Naive thymus-derived CD8-positive, alpha-beta T cell (primary cell): ENCODE measurements at regions not wholly inside any gene's neighbourhood (a gene's known extent, or its start where the extent isn't known, plus 50 kb on each side); places are given as distances from the start of the nearest gene placed in this dataset.
"Not testable (repeated sequence)": the region's sequence is repeated elsewhere in the genome, so short reads cannot be mapped to it uniquely, and the experiment has no call there.

ENCODE experiments used
- ATAC-seq, 2 donors: fragments of 150-1000 bp; cut with Tn5 transposase in 1 of 2; sonication (Bioruptor Pico), chemical (Tn5 transposase) in 1 of 2; 1 replicate in 1 of 2; 2 replicates in 1 of 2; pipeline ENCODE4 v1.10.0; 2021; ENCODE audit warnings: mild to moderate bottlenecking in 2 of 2, moderate library complexity in 2 of 2
- POLR2A ChIA-PET: fragments of 350-600 bp; sonication (Branson Sonifier 250); formaldehyde crosslinking; loops from one replicate; lab custom pipeline; 2021; ENCODE audit warnings: antibody characterized with exemption; lab: Charles Lee
- DNase-seq, 10 donors: peaks; one replicate each; pipeline versions ENCODE4 v3.0.0 to v3.0.0-alpha.2; 2020 to 2022
- H3K27ac Mint-ChIP-seq, 10 donors: one replicate each; pipeline ENCODE4 v1.8.0; 2020 to 2022; ENCODE audit warnings: mild to moderate bottlenecking in 10 of 10, mixed read lengths in 10 of 10, moderate library complexity in 4 of 10, inconsistent platforms in 1 of 10
- H3K27me3 Mint-ChIP-seq, 5 donors: one replicate each; pipeline ENCODE4 v1.8.0; 2021 to 2022; ENCODE audit warnings: mixed read lengths in 5 of 5
- H3K36me3 Mint-ChIP-seq, 3 donors: one replicate each; pipeline ENCODE4 v1.8.0; 2020 to 2022; ENCODE audit warnings: mixed read lengths in 3 of 3, mild to moderate bottlenecking in 2 of 3, inconsistent platforms in 1 of 3
- H3K4me1 Mint-ChIP-seq, 4 donors: one replicate each; pipeline ENCODE4 v1.8.0; 2021 to 2022; ENCODE audit warnings: mixed read lengths in 4 of 4
- H3K4me3 Mint-ChIP-seq, 10 donors: one replicate each; pipeline ENCODE4 v1.8.0; 2020 to 2022; ENCODE audit warnings: mild to moderate bottlenecking in 10 of 10, mixed read lengths in 10 of 10, moderate library complexity in 6 of 10, inconsistent platforms in 1 of 10
- H3K9me3 Mint-ChIP-seq, 9 donors: one replicate each; pipeline ENCODE4 v1.8.0; 2020 to 2022; ENCODE audit warnings: mixed read lengths in 9 of 9, mild to moderate bottlenecking in 3 of 9, inconsistent platforms in 1 of 9, moderate library complexity in 1 of 9

DNA sequence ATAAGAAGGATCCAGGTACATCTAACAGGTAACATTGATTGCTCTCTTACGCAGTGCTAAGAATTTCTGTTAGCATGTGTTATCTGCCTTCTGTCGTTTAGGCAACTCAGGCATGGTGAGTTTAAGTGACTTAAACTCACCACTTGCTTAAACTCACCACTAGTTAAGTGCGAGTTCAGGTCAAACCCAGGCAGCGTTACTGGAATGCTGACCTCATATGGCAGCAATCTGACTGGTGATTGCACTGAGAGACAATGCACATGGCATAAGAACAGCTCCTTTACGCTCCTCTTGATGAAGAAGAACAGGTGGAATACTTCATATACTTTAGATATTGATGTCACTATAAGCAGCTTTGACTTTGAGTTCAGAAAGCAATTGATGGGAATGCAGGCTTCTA lies 954.1 kb downstream of the SOCS6 start:
- Mint-ChIP-seq H3K36me3 (no peaks in the 10 kb centered on the region), H3K4me1 (no peaks in the 10 kb centered on the region), H3K9me3 (no peaks in the 10 kb centered on the region), H3K27me3 (peaks cover 0 to 5% (median 0%) of the 10 kb centered on the region in 5 donors), H3K27ac (no peak overlapping the region), H3K4me3 (no peak overlapping the region)
- ATAC-seq (no peak), DNase-seq (no peak)
- POLR2A ChIA-PET = no interaction called here

DNA sequence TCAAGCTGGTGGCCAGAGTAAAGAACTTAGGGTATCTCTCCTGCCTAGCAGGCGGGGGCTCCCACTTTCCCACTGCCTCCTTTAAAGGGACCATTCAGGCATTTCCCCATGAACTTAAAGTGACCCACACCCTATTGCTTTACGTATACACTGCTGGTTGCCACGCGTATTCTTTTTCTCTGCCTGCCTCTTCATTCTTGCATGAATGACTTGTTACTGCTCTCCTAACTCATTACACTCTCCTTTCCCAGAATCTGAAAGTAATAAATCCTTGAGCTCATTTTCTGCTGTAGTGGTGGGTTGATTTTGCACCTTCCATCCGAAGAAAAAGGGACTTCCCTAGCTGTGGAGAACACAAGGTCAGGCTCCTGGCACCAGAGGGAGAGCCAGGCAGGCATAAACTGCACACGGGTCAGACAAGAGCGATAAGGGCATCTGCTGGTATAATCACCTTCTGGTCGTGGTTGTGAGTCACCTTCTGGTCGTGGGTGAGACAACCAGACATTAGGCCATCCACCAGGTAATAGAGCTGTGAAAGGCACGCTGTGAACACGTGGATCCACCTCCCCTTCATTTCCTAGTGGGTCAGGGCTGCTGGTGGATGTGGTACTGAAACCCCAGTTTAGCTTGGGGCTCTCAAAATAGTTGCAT lies 950.3 kb downstream of the SOCS6 start:
- DNase-seq (no peak), ATAC-seq (no peak)
- no peaks in the 10 kb centered on the region for H3K4me1 Mint-ChIP-seq
- H3K27me3 Mint-ChIP-seq = peaks cover 0 to 5% (median 0%) of the 10 kb centered on the region in 5 donors
- H3K4me3 Mint-ChIP-seq = no peak overlapping the region
- H3K36me3 Mint-ChIP-seq = no peaks in the 10 kb centered on the region
- H3K9me3 Mint-ChIP-seq = no peaks in the 10 kb centered on the region
- POLR2A ChIA-PET = no interaction called here
- no peak overlapping the region for H3K27ac Mint-ChIP-seq

DNA sequence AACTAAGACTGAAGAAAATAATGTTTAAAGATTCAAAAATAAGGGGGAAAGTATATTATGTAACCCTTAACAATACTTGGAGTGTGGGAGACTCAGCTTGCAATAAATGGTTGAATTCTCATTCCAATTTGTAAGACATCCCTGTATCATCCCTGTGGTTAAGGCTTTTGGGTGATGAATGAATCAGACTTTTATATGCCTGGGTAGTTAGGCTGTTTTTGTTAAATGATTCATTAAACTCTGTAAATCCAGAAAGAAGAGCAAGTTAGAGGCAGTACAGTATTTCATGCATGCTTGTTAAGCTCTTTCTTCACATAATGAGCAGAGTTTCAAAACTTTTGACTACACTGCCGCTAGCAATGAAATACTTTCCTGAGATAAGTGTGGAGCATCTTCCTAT lies 948.8 kb downstream of the SOCS6 start:
- H3K4me3 Mint-ChIP-seq = no peak overlapping the region
- peaks cover 0 to 5% (median 0%) of the 10 kb centered on the region in 5 donors for H3K27me3 Mint-ChIP-seq
- no peak for DNase-seq
- no peak overlapping the region for H3K27ac Mint-ChIP-seq
- no peaks in the 10 kb centered on the region for H3K9me3 Mint-ChIP-seq
- ATAC-seq = no peak
- POLR2A ChIA-PET = no interaction called here
- no peaks in the 10 kb centered on the region for H3K36me3 Mint-ChIP-seq
- H3K4me1 Mint-ChIP-seq = no peaks in the 10 kb centered on the region

DNA sequence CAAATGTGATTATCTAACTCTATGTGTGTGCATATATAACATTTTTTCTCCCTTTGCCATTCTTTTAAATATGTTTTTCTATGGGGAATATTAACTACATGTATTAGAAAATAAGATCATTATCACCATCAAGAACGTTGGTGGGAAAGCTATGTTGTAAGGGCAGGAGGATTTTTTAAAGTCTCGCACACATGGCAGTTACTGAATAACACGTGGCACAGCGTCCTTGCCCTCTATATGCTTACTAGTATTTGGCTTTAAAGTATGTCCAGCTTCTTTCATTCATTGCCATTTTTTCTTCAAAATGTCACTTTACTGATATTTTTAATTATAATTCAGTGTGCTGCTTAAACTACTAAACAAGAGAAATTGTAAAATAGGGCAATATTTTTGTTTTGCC lies 944.3 kb downstream of the SOCS6 start:
- DNase-seq (no peak), ATAC-seq (no peak)
- Mint-ChIP-seq H3K4me1 (no peaks in the 10 kb centered on the region), H3K9me3 (peaks cover 0 to 2% (median 0%) of the 10 kb centered on the region in 9 donors), H3K36me3 (no peaks in the 10 kb centered on the region), H3K27me3 (peaks cover 0 to 2% (median 0%) of the 10 kb centered on the region in 5 donors), H3K4me3 (no peak overlapping the region), H3K27ac (no peak overlapping the region)
- POLR2A ChIA-PET = no interaction called here

DNA sequence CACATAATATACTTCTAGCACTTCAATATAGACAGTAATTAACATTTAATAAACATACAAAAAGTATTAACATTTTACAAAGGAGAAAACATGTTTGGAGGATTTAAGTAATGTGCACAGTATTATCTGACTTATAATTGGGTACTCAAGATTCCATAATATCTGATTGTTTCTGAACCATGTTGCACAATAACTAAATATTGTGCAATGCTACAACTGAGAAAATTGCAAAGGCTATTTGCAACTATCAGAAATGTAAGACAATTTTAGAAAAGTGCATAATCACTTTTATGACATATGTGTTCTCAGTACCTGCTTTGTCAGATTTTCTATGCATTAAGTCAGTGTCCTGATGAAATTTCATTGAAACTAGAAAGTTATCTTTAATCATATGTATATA lies 934.6 kb downstream of the SOCS6 start:
- DNase-seq (no peak), ATAC-seq (no peak)
- POLR2A ChIA-PET = no interaction called here
- H3K9me3 Mint-ChIP-seq = peaks cover 0 to 2% (median 0%) of the 10 kb centered on the region in 9 donors
- no peaks in the 10 kb centered on the region for H3K4me1 Mint-ChIP-seq
- H3K27ac Mint-ChIP-seq = no peak overlapping the region
- no peak overlapping the region for H3K4me3 Mint-ChIP-seq
- H3K27me3 Mint-ChIP-seq = peaks cover 0 to 4% (median 0%) of the 10 kb centered on the region in 5 donors
- H3K36me3 Mint-ChIP-seq = no peaks in the 10 kb centered on the region

- no peak for DNase-seq
- no peaks in the 10 kb centered on the region for H3K36me3 Mint-ChIP-seq
- no peak overlapping the region for H3K4me3 Mint-ChIP-seq
- POLR2A ChIA-PET = no interaction called here
- H3K27me3 Mint-ChIP-seq = peaks cover 0 to 4% (median 0%) of the 10 kb centered on the region in 5 donors
- peaks cover 0 to 2% (median 0%) of the 10 kb centered on the region in 9 donors for H3K9me3 Mint-ChIP-seq
- H3K4me1 Mint-ChIP-seq = no peaks in the 10 kb centered on the region
- ATAC-seq = no peak
- H3K27ac Mint-ChIP-seq = no peak overlapping the region
Observed at GRCh38 chr18:71221405-71221804, 932.6 kb downstream of the SOCS6 start.

DNA sequence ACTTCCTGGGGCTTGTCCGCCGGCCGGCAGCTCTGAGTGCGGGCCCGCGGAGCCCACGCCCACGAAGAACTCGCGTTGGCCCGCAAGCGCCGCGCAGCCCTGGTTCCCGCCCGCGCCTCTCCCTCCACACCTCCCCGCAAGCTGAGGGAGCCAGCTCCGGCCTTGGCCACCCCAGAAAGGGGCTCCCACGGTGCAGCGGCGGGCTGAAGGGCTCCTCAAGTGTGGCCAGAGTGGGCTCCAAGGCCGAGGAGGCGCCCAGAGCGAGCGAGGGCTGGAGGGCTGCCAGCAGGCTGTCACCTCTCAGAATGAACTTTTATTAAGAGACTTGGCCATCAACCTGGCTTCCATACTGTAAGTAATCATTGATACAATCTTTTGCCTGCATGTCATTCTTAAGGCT lies 923.9 kb downstream of the SOCS6 start:
- peaks cover 0 to 12% (median 0%) of the 10 kb centered on the region in 9 donors for H3K9me3 Mint-ChIP-seq

DNA sequence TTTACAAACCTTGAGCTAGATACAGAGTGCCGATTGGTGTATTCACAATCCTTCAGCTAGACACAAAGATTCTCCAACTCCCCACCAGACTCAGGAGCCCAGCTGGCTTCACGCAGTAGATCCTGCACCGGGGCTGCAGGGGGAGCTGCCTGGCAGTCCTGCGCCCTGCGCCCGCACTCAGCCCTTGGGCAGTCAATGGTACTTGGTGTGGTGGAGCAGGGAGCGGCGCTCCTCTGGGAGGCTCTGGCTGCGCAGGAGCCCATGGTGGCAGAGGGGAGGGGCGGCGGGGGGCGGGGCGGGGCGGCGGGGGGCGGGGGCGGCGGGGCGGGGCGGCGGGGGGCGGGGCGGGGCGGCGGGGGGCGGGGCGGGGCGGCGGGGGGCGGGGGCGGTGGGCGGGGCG lies 923.4 kb downstream of the SOCS6 start:
- POLR2A ChIA-PET = no interaction called here
- Mint-ChIP-seq H3K36me3 (no peaks in the 10 kb centered on the region), H3K9me3 (peaks cover 0 to 12% (median 0%) of the 10 kb centered on the region in 9 donors), H3K27me3 (peaks cover 0 to 1% (median 0%) of the 10 kb centered on the region in 5 donors), H3K27ac (no peak overlapping the region), H3K4me1 (no peaks in the 10 kb centered on the region), H3K4me3 (no peak overlapping the region)
- ATAC-seq (no peak), DNase-seq (no peak)

More for the DNA sequence above, 923.9 kb downstream of the SOCS6 start:
- H3K36me3 Mint-ChIP-seq, H3K4me3 Mint-ChIP-seq, POLR2A ChIA-PET, H3K4me1 Mint-ChIP-seq, H3K27me3 Mint-ChIP-seq, H3K27ac Mint-ChIP-seq, ATAC-seq, DNase-seq: not testable (repeated sequence)

DNA sequence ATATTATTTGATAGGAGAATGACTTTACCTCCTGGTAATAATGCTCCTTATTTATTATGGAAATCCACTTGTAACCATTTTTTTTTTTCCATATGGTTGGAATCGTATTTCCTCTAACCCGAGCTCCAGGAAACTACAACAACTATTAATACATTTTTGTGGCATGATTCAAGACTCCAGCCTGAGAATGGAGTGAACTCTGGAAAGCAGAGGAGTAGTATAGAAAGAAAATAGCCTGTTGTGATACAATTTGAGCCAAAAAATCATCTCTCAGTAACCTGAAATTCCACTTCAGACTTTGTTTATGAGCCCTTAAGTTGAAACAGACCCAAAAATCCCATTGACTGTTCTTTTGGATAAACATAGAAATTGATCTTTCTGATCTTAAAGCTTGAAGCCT lies 921.1 kb downstream of the SOCS6 start:
- Mint-ChIP-seq H3K4me3 (no peak overlapping the region), H3K27me3 (peaks cover 0 to 1% (median 0%) of the 10 kb centered on the region in 5 donors), H3K27ac (no peak overlapping the region), H3K9me3 (peaks cover 0 to 12% (median 0%) of the 10 kb centered on the region in 9 donors), H3K36me3 (no peaks in the 10 kb centered on the region), H3K4me1 (no peaks in the 10 kb centered on the region)
- POLR2A ChIA-PET = no interaction called here
- ATAC-seq (no peak), DNase-seq (no peak)

GRCh38 chr18:71194438-71194837 lies 905.6 kb downstream of the SOCS6 start:
- peaks cover 0 to 6% (median 0%) of the 10 kb centered on the region in 5 donors for H3K27me3 Mint-ChIP-seq
- no peaks in the 10 kb centered on the region for H3K36me3 Mint-ChIP-seq
- H3K4me3 Mint-ChIP-seq = no peak overlapping the region
- DNase-seq = no peak
- ATAC-seq = no peak
- no peaks in the 10 kb centered on the region for H3K4me1 Mint-ChIP-seq
- H3K27ac Mint-ChIP-seq = no peak overlapping the region
- H3K9me3 Mint-ChIP-seq = no peaks in the 10 kb centered on the region
- POLR2A ChIA-PET = no interaction called here

- Mint-ChIP-seq H3K27ac (no peak overlapping the region), H3K36me3 (no peaks in the 10 kb centered on the region), H3K27me3 (peaks cover 0 to 6% (median 0%) of the 10 kb centered on the region in 5 donors), H3K9me3 (no peaks in the 10 kb centered on the region), H3K4me3 (no peak overlapping the region), H3K4me1 (no peaks in the 10 kb centered on the region)
- POLR2A ChIA-PET = no interaction called here
- no peak for ATAC-seq
- DNase-seq = no peak
Observed at GRCh38 chr18:71189581-71189980, 900.7 kb downstream of the SOCS6 start.

DNA sequence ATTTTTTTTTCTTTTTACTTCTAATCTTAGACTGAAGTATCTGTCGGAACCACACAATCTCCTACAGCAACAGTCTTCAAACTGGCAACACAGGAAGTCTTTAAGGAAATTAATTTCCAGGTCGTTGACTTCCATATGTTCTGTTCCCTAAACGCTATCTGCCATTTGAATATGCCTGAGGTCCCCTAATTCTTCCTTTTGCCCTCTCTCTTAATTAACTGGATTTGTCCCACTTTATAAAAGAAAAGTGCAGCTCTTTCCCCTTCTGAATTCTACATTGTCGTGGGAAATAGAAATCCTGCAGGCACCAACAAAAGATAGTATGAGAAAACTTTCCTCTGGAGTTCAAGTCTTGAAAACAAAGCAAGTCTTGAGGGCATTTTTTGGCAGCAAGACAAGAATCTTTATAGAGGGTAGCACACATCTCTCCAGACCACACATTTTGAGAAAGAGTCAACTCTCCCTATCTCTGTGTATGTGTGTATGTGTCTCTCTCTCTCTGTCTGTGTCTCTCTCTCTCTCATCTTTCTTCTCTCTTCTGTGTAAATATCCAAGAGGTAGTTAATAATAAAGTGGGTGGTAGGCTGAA lies 879.8 kb downstream of the SOCS6 start:
- ATAC-seq (no peak), DNase-seq (no peak)
- Mint-ChIP-seq H3K9me3 (peaks cover 0 to 2% (median 0%) of the 10 kb centered on the region in 9 donors), H3K4me3 (no peak overlapping the region), H3K36me3 (no peaks in the 10 kb centered on the region), H3K4me1 (peaks cover 0 to 5% (median 0%) of the 10 kb centered on the region in 4 donors), H3K27ac (no peak overlapping the region), H3K27me3 (peaks cover 0 to 24% (median 6%) of the 10 kb centered on the region in 5 donors)
- POLR2A ChIA-PET = no interaction called here

GRCh38 chr18:71136487-71136886 lies 847.6 kb downstream of the SOCS6 start:
- Mint-ChIP-seq H3K9me3 (peaks cover 0 to 10% (median 0%) of the 10 kb centered on the region in 9 donors), H3K27ac (no peak overlapping the region), H3K4me3 (no peak overlapping the region), H3K27me3 (peaks cover 0 to 7% (median 0%) of the 10 kb centered on the region in 5 donors), H3K36me3 (peaks cover 0 to 5% (median 0%) of the 10 kb centered on the region in 3 donors), H3K4me1 (no peaks in the 10 kb centered on the region)
- DNase-seq = no peak
- ATAC-seq = no peak
- POLR2A ChIA-PET = no interaction called here
